Sigmoid colon (tissue), 4 donors: ENCODE measurements at regions not wholly inside any gene's neighbourhood (a gene's known extent, or its start where the extent isn't known, plus 50 kb on each side); places are given as distances from the start of the nearest gene placed in this dataset.

Experiments used
- CTCF ChIP-seq, 4 experiments: fragments of 450-650 bp in 3 of 4; fragments of 200-600 bp in 1 of 4; IDR thresholded peaks; one replicate each; pipeline ENCODE4 v1.5.1; 2016 to 2019; ENCODE audit warnings: antibody characterized with exemption in 4 of 4, mild to moderate bottlenecking in 3 of 4, moderate library complexity in 2 of 4
- EP300 ChIP-seq, 4 donors: sonication (generic); formaldehyde crosslinking; IDR thresholded peaks; one replicate each; pipeline ENCODE4 v1.6.1; 2017; ENCODE audit warnings: antibody characterized with exemption in 4 of 4
- POLR2AphosphoS5 ChIP-seq, 4 donors: sonication (generic); formaldehyde crosslinking; IDR thresholded peaks; one replicate each; pipeline ENCODE4 v1.6.1; 2017; ENCODE audit warnings: antibody characterized with exemption in 4 of 4

GRCh38 chr5:116651653-116652052, 77.0 kb upstream of the SEMA6A start:
- TF ChIP-seq CTCF (IDR thresholded peaks at IDR 0.05) (no peak), EP300 (IDR thresholded peaks at IDR 0.05) (no peak), POLR2AphosphoS5 (IDR thresholded peaks at IDR 0.05) (no peak)
